Caco-2 (cell line): ENCODE measurements at regions not wholly inside any gene's neighbourhood (a gene's known extent, or its start where the extent isn't known, plus 50 kb on each side); places are given as distances from the start of the nearest gene placed in this dataset.

Source experiments
- BruUV-seq: library from RNA; stranded (reverse); fragments of 400-500 nt; replicated peaks from 2 replicates; lab custom pipeline; 2021; lab: Mats Ljungman, UMichigan
- CTCF ChIA-PET: fragments of 300-600 bp; sonication (Branson Sonifier 250); formaldehyde crosslinking; loops from one replicate; lab custom pipeline; 2022; ENCODE audit warnings: antibody characterized with exemption; lab: Charles Lee
- POLR2A ChIA-PET: fragments of 300-600 bp; sonication (Branson Sonifier 250); formaldehyde crosslinking; loops from one replicate; lab custom pipeline; 2022; ENCODE audit warnings: antibody characterized with exemption; lab: Charles Lee
- DNase-seq, 2 experiments: peaks; one replicate each; pipeline versions ENCODE4 v3.0.0 to v3.0.0-alpha.2; 2020 to 2022
- H3K27me3 ChIP-seq: replicated peaks from 2 replicates; pipeline ENCODE4 v1.6.0; 2011; ENCODE audit warnings: low read length; ENCODE audit not compliant: control insufficient read depth, insufficient read depth
- H3K36me3 ChIP-seq: 2 replicates; pipeline ENCODE4 v1.5.1; 2011; ENCODE audit warnings: low read length; ENCODE audit not compliant: control insufficient read depth, insufficient read depth
- H3K4me1 ChIP-seq: fragments of 250-450 bp; sonication (Bioruptor Pico); 2 replicates; pipeline ENCODE4 v1.5.1; 2020; ENCODE audit warnings: mild to moderate bottlenecking
- H3K4me3 ChIP-seq: 2 replicates; pipeline ENCODE4 v1.5.1; 2011; ENCODE audit warnings: low read depth, mild to moderate bottlenecking, control low read depth, low read length
- H3K9me3 ChIP-seq: fragments of 250-450 bp; sonication (Bioruptor Pico); 2 replicates; pipeline ENCODE4 v1.5.1; 2020; ENCODE audit warnings: mild to moderate bottlenecking, moderate library complexity
- H3K27ac Mint-ChIP-seq: one replicate; pipeline ENCODE4 v1.8.0; 2022; ENCODE audit warnings: mixed read lengths; ENCODE audit not compliant: unreplicated experiment
- H3K27me3 Mint-ChIP-seq: one replicate; pipeline ENCODE4 v1.8.0; 2022; ENCODE audit warnings: mixed read lengths; ENCODE audit not compliant: insufficient read depth, unreplicated experiment
- H3K36me3 Mint-ChIP-seq: one replicate; pipeline ENCODE4 v1.8.0; 2022; ENCODE audit warnings: mild to moderate bottlenecking, mixed read lengths; ENCODE audit not compliant: insufficient read depth, unreplicated experiment
- H3K4me1 Mint-ChIP-seq: one replicate; pipeline ENCODE4 v1.8.0; 2022; ENCODE audit warnings: low read depth, mixed read lengths; ENCODE audit not compliant: unreplicated experiment
- H3K4me3 Mint-ChIP-seq: one replicate; pipeline ENCODE4 v1.8.0; 2022; ENCODE audit warnings: mild to moderate bottlenecking, moderate library complexity, mixed read lengths; ENCODE audit not compliant: unreplicated experiment
- H3K9me3 Mint-ChIP-seq: one replicate; pipeline ENCODE4 v1.8.0; 2022; ENCODE audit warnings: mixed read lengths; ENCODE audit not compliant: unreplicated experiment
- CTCF ChIP-seq, 2 experiments: fragments of 200-600 bp in 1 of 2; IDR thresholded peaks; 1 replicate in 1 of 2; 2 replicates in 1 of 2; pipeline versions ENCODE4 v1.5.1 to v1.8.0; 2011 to 2022; ENCODE audit warnings: antibody characterized with exemption in 1 of 2, control low read depth in 1 of 2, inconsistent platforms in 1 of 2, low read depth in 1 of 2, low read length in 1 of 2, mild to moderate bottlenecking in 1 of 2, moderate library complexity in 1 of 2; ENCODE audit not compliant: insufficient read depth in 1 of 2, severe bottlenecking in 1 of 2, unreplicated experiment in 1 of 2
- intact Hi-C: fragments of 100-400 bp; cut with micrococcal nuclease; formaldehyde crosslinking; loops from one replicate; pipeline ENCODE4 v1.10.0; 2022; ENCODE audit not compliant: unreplicated experiment

DNA sequence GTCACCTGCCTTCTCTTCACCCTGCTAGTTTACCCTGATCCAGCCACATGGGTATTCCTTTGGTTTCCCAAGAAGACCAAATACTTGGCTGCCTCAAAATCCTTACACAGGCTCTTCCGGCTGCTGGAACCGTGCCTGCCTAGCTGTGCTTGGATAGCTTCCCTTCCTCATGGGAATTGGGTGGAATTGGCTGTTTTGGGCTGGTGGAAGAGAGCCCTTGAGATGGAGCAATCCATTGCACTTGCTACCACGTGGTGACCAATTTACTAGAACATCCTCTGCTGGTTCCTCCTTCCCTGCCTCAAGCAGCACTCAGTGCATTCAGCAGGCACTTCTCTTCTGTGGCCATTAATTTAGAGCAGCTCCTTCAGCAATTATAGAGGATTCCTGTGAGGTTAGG, 119.3 kb upstream of the AP1S2 start:
- Mint-ChIP-seq H3K36me3 (no peaks in the 10 kb centered on the region), H3K9me3 (no peaks in the 10 kb centered on the region), H3K4me1 (no peaks in the 10 kb centered on the region), H3K4me3 (no peak overlapping the region), H3K27me3 (no peaks in the 10 kb centered on the region), H3K27ac (no peak overlapping the region)
- intact Hi-C loops = loop anchor here (1.0 to 5.0 kb wide), 5 partner anchors 44 to 287 kb away; partner anchors contain the start of gene AP1S2
- H3K4me1 ChIP-seq = no peaks in the 10 kb centered on the region
- BruUV-seq = no TSS peak
- CTCF ChIA-PET = no interaction called here
- TF ChIP-seq CTCF (IDR thresholded peaks at IDR 0.05; ENCODE audit: insufficient read depth in 1 of 2, low read depth in 1 of 2, low read length in 1 of 2, severe bottlenecking in 1 of 2, unreplicated experiment in 1 of 2) = no peak
- DNase-seq = no peak
- H3K4me3 ChIP-seq = no peak overlapping the region
- no peaks in the 10 kb centered on the region for H3K27me3 ChIP-seq
- no peaks in the 10 kb centered on the region for H3K36me3 ChIP-seq
- POLR2A ChIA-PET = no interaction called here
- H3K9me3 ChIP-seq = no peaks in the 10 kb centered on the region

GRCh38 chrX:15973299-15973698, 118.7 kb upstream of the AP1S2 start:
- H3K4me3 ChIP-seq = no peak overlapping the region
- DNase-seq = peak; percentile 39
- no TSS peak for BruUV-seq
- H3K27me3 Mint-ChIP-seq = no peaks in the 10 kb centered on the region
- H3K4me1 Mint-ChIP-seq = no peaks in the 10 kb centered on the region
- ChIA-PET CTCF (no interaction called here), POLR2A (no interaction called here)
- H3K27ac Mint-ChIP-seq = no peak overlapping the region
- H3K27me3 ChIP-seq = no peaks in the 10 kb centered on the region
- no peaks in the 10 kb centered on the region for H3K4me1 ChIP-seq
- H3K4me3 Mint-ChIP-seq = no peak overlapping the region
- H3K36me3 ChIP-seq = no peaks in the 10 kb centered on the region
- no peaks in the 10 kb centered on the region for H3K9me3 Mint-ChIP-seq
- H3K9me3 ChIP-seq = no peaks in the 10 kb centered on the region
- intact Hi-C loops = loop anchor here (1.0 to 5.0 kb wide), 5 partner anchors 43 to 286 kb away; partner anchors contain the start of gene AP1S2
- TF ChIP-seq CTCF (IDR thresholded peaks at IDR 0.05; ENCODE audit: insufficient read depth in 1 of 2, low read depth in 1 of 2, low read length in 1 of 2, severe bottlenecking in 1 of 2, unreplicated experiment in 1 of 2) = peak; percentile 26 to 53
- no peaks in the 10 kb centered on the region for H3K36me3 Mint-ChIP-seq

GRCh38 chrX:15971696-15972095, 117.1 kb upstream of the AP1S2 start:
- H3K4me1 ChIP-seq = no peaks in the 10 kb centered on the region
- no peak for TF ChIP-seq CTCF (IDR thresholded peaks at IDR 0.05; ENCODE audit: insufficient read depth in 1 of 2, low read depth in 1 of 2, low read length in 1 of 2, severe bottlenecking in 1 of 2, unreplicated experiment in 1 of 2)
- ChIA-PET POLR2A (no interaction called here), CTCF (no interaction called here)
- no peak for DNase-seq
- H3K4me3 Mint-ChIP-seq = no peak overlapping the region
- no peaks in the 10 kb centered on the region for H3K4me1 Mint-ChIP-seq
- no peaks in the 10 kb centered on the region for H3K27me3 ChIP-seq
- no TSS peak for BruUV-seq
- no peaks in the 10 kb centered on the region for H3K36me3 Mint-ChIP-seq
- no peaks in the 10 kb centered on the region for H3K27me3 Mint-ChIP-seq
- intact Hi-C loops = loop anchor here (2.0 to 5.0 kb wide), 4 partner anchors 117 to 284 kb away; partner anchors contain the start of gene AP1S2
- H3K9me3 ChIP-seq = no peaks in the 10 kb centered on the region
- no peaks in the 10 kb centered on the region for H3K9me3 Mint-ChIP-seq
- no peaks in the 10 kb centered on the region for H3K36me3 ChIP-seq
- no peak overlapping the region for H3K27ac Mint-ChIP-seq
- H3K4me3 ChIP-seq = no peak overlapping the region
